Peyer's patch (tissue), 4 donors: ENCODE measurements at regions not wholly inside any gene's neighbourhood (a gene's known extent, or its start where the extent isn't known, plus 50 kb on each side); places are given as distances from the start of the nearest gene placed in this dataset.

ENCODE experiments used
- DNase-seq, 3 donors: peaks; one replicate each; pipeline ENCODE4 v3.0.0-alpha.2; 2017 to 2019
- H3K27ac ChIP-seq, 4 donors: fragments of 200-600 bp; sonication (generic); one replicate each; pipeline ENCODE4 v1.5.1; 2016 to 2019
- H3K27me3 ChIP-seq, 2 donors: fragments of 200-600 bp; sonication (generic); one replicate each; pipeline ENCODE4 v1.5.1; 2019
- H3K36me3 ChIP-seq, 3 donors: fragments of 200-600 bp; sonication (generic); one replicate each; pipeline ENCODE4 v1.5.1; 2016 to 2019
- H3K4me1 ChIP-seq, 4 donors: fragments of 200-600 bp; sonication (generic); one replicate each; pipeline ENCODE4 v1.5.1; 2016 to 2019
- H3K4me3 ChIP-seq, 4 donors: fragments of 200-600 bp; sonication (generic); 1 replicate in 3 of 4; 2 replicates in 1 of 4; pipeline ENCODE4 v1.5.1; 2016 to 2019; ENCODE audit warnings: mild to moderate bottlenecking in 1 of 4
- H3K9me3 ChIP-seq, 4 donors: fragments of 200-600 bp; sonication (generic); one replicate each; pipeline ENCODE4 v1.5.1; 2016 to 2019; ENCODE audit warnings: mild to moderate bottlenecking in 1 of 4
- CTCF ChIP-seq, 6 experiments: fragments of 450-650 bp in 4 of 6; fragments of 200-600 bp in 2 of 6; sonication (generic) in 1 of 6; IDR thresholded peaks; one replicate each; pipeline ENCODE4 v1.5.1; 2017 to 2019; ENCODE audit warnings: antibody characterized with exemption in 6 of 6, mild to moderate bottlenecking in 3 of 6, moderate library complexity in 1 of 6
- POLR2A ChIP-seq, 2 donors: fragments of 450-650 bp; IDR thresholded peaks; one replicate each; pipeline ENCODE4 v1.5.1; 2017; ENCODE audit warnings: antibody characterized with exemption in 2 of 2, mild to moderate bottlenecking in 2 of 2, moderate library complexity in 2 of 2

- H3K27me3 ChIP-seq = no peaks in the 10 kb centered on the region
- no peaks in the 10 kb centered on the region for H3K36me3 ChIP-seq
- no peak overlapping the region for H3K27ac ChIP-seq
- no peak overlapping the region for H3K4me3 ChIP-seq
- no peak for DNase-seq
- TF ChIP-seq CTCF (IDR thresholded peaks at IDR 0.05) = no peak
- no peak for TF ChIP-seq POLR2A (IDR thresholded peaks at IDR 0.05)
- H3K9me3 ChIP-seq = no peaks in the 10 kb centered on the region
- H3K4me1 ChIP-seq = no peaks in the 10 kb centered on the region
Observed at GRCh38 chr13:80475718-80476117, 134.8 kb upstream of the SPRY2 start.

GRCh38 chr13:80473695-80474094 is 132.8 kb upstream of the SPRY2 start:
- H3K4me3 ChIP-seq = no peak overlapping the region
- no peaks in the 10 kb centered on the region for H3K27me3 ChIP-seq
- no peaks in the 10 kb centered on the region for H3K36me3 ChIP-seq
- no peaks in the 10 kb centered on the region for H3K9me3 ChIP-seq
- DNase-seq = no peak
- no peak overlapping the region for H3K27ac ChIP-seq
- H3K4me1 ChIP-seq = no peaks in the 10 kb centered on the region
- TF ChIP-seq CTCF (IDR thresholded peaks at IDR 0.05) (no peak), POLR2A (IDR thresholded peaks at IDR 0.05) (no peak)

- Histone ChIP-seq H3K27me3 (no peaks in the 10 kb centered on the region), H3K36me3 (no peaks in the 10 kb centered on the region), H3K9me3 (no peaks in the 10 kb centered on the region), H3K27ac (peak overlapping the region in 3 of 4 donors; percentile 45 to 79 (median 74)), H3K4me3 (no peak overlapping the region), H3K4me1 (no peaks in the 10 kb centered on the region)
- no peak for TF ChIP-seq CTCF (IDR thresholded peaks at IDR 0.05)
- TF ChIP-seq POLR2A (IDR thresholded peaks at IDR 0.05) = no peak
- peak in 1 of 3 donors; percentile 71 for DNase-seq
Observed at GRCh38 chr13:80469853-80470381, 129.0 kb upstream of the SPRY2 start.

DNA sequence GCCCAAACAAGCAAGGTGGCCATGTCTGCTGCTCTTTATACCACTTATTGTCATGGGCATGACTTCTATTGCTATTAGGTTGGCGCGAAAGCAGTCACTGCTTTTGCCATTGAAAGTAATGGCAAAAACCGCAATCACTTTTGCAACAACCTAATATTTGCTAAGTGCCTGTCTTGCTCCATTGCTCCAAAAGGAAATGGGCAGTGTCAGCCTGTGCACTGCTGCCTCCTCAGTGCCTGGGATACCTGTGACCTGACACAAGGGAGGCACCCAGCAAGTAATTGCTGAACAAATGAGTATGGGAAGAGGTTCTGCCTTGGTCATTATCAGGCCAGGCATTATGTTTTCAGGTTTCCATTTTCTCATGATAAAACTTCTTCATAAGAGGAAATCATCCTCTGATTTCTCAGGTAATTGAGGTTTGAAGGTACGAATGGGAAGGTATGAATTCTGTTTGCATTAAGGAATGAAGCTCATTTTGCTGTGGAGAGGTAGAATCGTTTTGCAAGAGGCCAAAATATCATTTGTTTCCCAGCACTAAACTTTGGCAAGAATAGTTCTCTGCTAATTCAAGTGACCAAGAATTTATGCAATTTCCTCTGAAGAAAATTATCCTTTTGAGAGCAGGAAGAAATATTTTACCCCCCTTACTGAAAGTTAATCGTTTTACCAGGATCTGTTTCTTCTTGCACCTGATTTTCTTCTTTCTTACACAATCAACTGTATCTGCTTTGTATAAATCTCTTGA is 128.4 kb upstream of the SPRY2 start:
- H3K27me3 ChIP-seq = no peaks in the 10 kb centered on the region
- TF ChIP-seq CTCF (IDR thresholded peaks at IDR 0.05) (no peak), POLR2A (IDR thresholded peaks at IDR 0.05) (no peak)
- no peak for DNase-seq
- H3K4me1 ChIP-seq = no peaks in the 10 kb centered on the region
- no peak overlapping the region for H3K4me3 ChIP-seq
- H3K36me3 ChIP-seq = no peaks in the 10 kb centered on the region
- H3K9me3 ChIP-seq = no peaks in the 10 kb centered on the region
- H3K27ac ChIP-seq = peak overlapping the region in 3 of 4 donors; percentile 58 to 74 (median 72)

DNA sequence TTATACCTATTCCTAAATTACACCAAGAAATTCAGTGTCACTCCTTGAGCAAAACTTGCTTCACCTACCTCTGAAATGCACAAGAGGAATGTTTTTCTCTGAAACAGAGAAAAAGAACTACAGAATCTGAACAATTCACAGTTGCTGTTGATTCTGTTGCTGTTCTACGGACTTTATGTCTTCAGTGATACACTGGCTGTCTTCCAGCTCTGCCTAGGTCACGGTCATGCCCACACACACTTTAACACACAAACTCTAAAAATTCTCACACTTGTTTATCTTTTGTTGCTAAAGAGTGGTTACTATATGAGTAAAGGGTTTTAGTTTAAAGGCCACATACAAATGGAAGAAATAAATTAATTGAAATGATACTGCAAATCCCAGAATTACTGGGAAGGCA is 124.4 kb upstream of the SPRY2 start:
- DNase-seq = no peak
- Histone ChIP-seq H3K9me3 (no peaks in the 10 kb centered on the region), H3K4me1 (no peaks in the 10 kb centered on the region), H3K4me3 (no peak overlapping the region), H3K27ac (no peak overlapping the region), H3K27me3 (no peaks in the 10 kb centered on the region), H3K36me3 (no peaks in the 10 kb centered on the region)
- TF ChIP-seq CTCF (IDR thresholded peaks at IDR 0.05) (no peak), POLR2A (IDR thresholded peaks at IDR 0.05) (no peak)
